Vagina (tissue), 2 donors: ENCODE measurements at regions not wholly inside any gene's neighbourhood (a gene's known extent, or its start where the extent isn't known, plus 50 kb on each side); places are given as distances from the start of the nearest gene placed in this dataset.

Source experiments
- POLR2A ChIP-seq, 2 donors: fragments of 450-650 bp; IDR thresholded peaks; one replicate each; pipeline ENCODE4 v1.6.1; 2017; ENCODE audit warnings: antibody characterized with exemption in 2 of 2, mild to moderate bottlenecking in 2 of 2, moderate library complexity in 2 of 2
- POLR2AphosphoS5 ChIP-seq, 2 donors: sonication (generic); formaldehyde crosslinking; IDR thresholded peaks; one replicate each; pipeline ENCODE4 v1.9.0; 2017; ENCODE audit warnings: antibody characterized with exemption in 2 of 2, mild to moderate bottlenecking in 2 of 2, low read depth in 1 of 2; ENCODE audit not compliant: insufficient read depth in 1 of 2

GRCh38 chr20:26135325-26136110 lies 438.9 kb upstream of the ZNF337 start:
- TF ChIP-seq POLR2AphosphoS5 (IDR thresholded peaks at IDR 0.05; ENCODE audit: insufficient read depth in 1 of 2, low read depth in 1 of 2) = no peak
- TF ChIP-seq POLR2A (IDR thresholded peaks at IDR 0.05) = no peak
